ENCODE measurements at regions not wholly inside any gene's neighbourhood (a gene's known extent, or its start where the extent isn't known, plus 50 kb on each side); places are given as distances from the start of the nearest gene placed in this dataset.

GRCh38 chr10:113983552-113983951, 60.1 kb upstream of the ADRB1 start:
- no peak for TF ChIP-seq CTCF (IDR thresholded peaks at IDR 0.05)
- no peak for TF ChIP-seq POLR2A (IDR thresholded peaks at IDR 0.05)

Data from heart left ventricle (tissue), 13 donors.